ENCODE measurements at regions not wholly inside any gene's neighbourhood (a gene's known extent, or its start where the extent isn't known, plus 50 kb on each side); places are given as distances from the start of the nearest gene placed in this dataset.

DNA sequence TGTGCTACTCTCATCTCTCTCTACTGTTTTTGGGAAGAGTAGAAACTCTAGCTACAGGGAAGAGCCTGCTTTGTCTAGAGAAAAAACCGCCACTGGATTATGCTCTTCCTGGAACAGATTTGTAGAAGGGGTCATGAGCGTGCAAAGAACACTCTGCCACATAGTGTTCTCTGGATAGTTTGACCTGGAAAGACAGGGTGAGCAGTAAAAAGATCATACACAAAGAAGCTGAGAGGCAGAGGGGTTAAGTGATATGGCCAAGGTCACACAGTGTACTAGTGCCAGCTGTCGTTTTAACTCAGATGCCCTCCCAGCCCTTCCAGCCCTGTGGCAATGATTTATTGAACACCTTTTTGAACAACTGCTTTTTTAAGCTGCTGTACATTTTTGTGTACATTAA, 182.2 kb downstream of the NNT start:
- H3K9me2 ChIP-seq (replicated peaks; ENCODE audit: low read depth, low read length) = no peaks in the 10 kb centered on the region
- H3F3A ChIP-seq (ENCODE audit: low read depth) = no peaks in the 10 kb centered on the region
- no peak overlapping the region for H3K4me2 ChIP-seq (ENCODE audit: low read depth, low read length, poor library complexity, severe bottlenecking)
- no peaks in the 10 kb centered on the region for H4K20me1 ChIP-seq (ENCODE audit: insufficient read depth, low read length, poor library complexity, severe bottlenecking)
- H3K9me3 ChIP-seq (ENCODE audit: insufficient read depth, low read depth, low read length) = no peaks in the 10 kb centered on the region
- no peaks in the 10 kb centered on the region for H3K79me2 ChIP-seq (ENCODE audit: insufficient read depth, low read length)
- no peak overlapping the region for H3K9ac ChIP-seq (ENCODE audit: low read depth, low read length, poor library complexity, severe bottlenecking)
- no peaks in the 10 kb centered on the region for H3K27me3 ChIP-seq (ENCODE audit: insufficient read depth, low read length, poor library complexity, severe bottlenecking)
- H2AFZ ChIP-seq (ENCODE audit: low read length) = no peak overlapping the region
- TF ChIP-seq, protein P1, sequence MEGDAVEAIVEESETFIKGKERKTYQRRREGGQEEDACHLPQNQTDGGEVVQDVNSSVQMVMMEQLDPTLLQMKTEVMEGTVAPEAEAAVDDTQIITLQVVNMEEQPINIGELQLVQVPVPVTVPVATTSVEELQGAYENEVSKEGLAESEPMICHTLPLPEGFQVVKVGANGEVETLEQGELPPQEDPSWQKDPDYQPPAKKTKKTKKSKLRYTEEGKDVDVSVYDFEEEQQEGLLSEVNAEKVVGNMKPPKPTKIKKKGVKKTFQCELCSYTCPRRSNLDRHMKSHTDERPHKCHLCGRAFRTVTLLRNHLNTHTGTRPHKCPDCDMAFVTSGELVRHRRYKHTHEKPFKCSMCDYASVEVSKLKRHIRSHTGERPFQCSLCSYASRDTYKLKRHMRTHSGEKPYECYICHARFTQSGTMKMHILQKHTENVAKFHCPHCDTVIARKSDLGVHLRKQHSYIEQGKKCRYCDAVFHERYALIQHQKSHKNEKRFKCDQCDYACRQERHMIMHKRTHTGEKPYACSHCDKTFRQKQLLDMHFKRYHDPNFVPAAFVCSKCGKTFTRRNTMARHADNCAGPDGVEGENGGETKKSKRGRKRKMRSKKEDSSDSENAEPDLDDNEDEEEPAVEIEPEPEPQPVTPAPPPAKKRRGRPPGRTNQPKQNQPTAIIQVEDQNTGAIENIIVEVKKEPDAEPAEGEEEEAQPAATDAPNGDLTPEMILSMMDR (conservative IDR thresholded peaks at IDR 0.05; ENCODE audit: low read length) = no peak
- no peak for TF ChIP-seq EZH2phosphoT487 (IDR thresholded peaks at IDR 0.05; ENCODE audit: borderline replicate concordance)
- no peaks in the 10 kb centered on the region for H3K4me1 ChIP-seq (ENCODE audit: insufficient read depth, low read length, poor library complexity, severe bottlenecking)
- no peak overlapping the region for H3K4me3 ChIP-seq (ENCODE audit: low read length, poor library complexity, severe bottlenecking)
- H3K36me3 ChIP-seq (ENCODE audit: insufficient read depth, low read length) = no peaks in the 10 kb centered on the region

DNA sequence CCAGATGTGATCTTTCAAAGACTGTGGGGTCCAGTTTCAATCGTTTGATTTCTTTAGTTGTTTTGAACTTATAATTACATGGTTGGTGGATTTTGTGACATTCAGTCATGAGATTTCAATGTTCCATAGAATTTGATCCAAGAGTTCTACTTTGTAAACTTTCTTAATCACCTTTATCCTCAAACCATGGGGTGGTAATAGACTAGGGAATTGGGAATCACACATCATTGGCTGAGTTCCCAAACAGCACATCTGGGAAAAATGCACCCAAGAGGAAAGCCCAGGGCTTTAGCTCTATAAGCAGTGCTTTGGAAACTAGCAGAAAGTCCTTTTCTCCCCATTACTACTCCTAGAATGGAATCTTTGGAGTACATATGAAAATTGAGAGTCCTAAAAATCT, 177.6 kb downstream of the NNT start:
- Histone ChIP-seq H3K4me1 (ENCODE audit: insufficient read depth, low read length, poor library complexity, severe bottlenecking) (no peaks in the 10 kb centered on the region), H3K9me3 (ENCODE audit: insufficient read depth, low read depth, low read length) (no peaks in the 10 kb centered on the region), H3K79me2 (ENCODE audit: insufficient read depth, low read length) (no peaks in the 10 kb centered on the region)

DNA sequence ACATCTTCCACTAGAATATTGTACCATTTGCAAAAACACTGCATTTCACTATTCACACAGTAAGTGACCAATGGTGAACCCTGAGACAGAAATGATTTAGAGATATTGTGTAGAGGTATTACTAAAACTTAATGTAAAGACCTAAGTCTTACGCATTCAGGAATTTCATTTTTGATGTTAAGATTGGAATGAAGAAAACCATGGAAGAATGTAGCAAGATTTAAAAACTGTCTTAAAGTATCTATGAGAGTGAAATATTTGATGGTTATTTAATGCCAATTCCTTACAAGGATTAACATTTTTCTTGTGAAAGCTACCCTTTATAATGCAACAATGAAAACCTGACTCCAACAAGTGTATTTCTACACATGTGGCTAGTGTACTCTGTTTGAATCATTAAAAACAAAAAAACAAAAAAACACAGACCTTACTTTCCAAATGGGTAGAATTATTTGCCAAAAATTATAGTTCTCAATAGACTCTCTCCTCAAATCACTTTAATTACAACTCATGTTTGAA, 172.0 kb downstream of the NNT start:
- peaks cover 11% of the 10 kb centered on the region for H3K4me1 ChIP-seq (ENCODE audit: insufficient read depth, low read length, poor library complexity, severe bottlenecking)
- H3K9ac ChIP-seq (ENCODE audit: low read depth, low read length, poor library complexity, severe bottlenecking) = no peak overlapping the region
- no peaks in the 10 kb centered on the region for H3K27me3 ChIP-seq (ENCODE audit: insufficient read depth, low read length, poor library complexity, severe bottlenecking)
- H3K79me2 ChIP-seq (ENCODE audit: insufficient read depth, low read length) = no peaks in the 10 kb centered on the region
- no peak overlapping the region for H3K4me2 ChIP-seq (ENCODE audit: low read depth, low read length, poor library complexity, severe bottlenecking)
- no peaks in the 10 kb centered on the region for H3K9me3 ChIP-seq (ENCODE audit: insufficient read depth, low read depth, low read length)
- no peak overlapping the region for H3K4me3 ChIP-seq (ENCODE audit: low read length, poor library complexity, severe bottlenecking)
- no peak overlapping the region for H2AFZ ChIP-seq (ENCODE audit: low read length)
- no peaks in the 10 kb centered on the region for H3K9me2 ChIP-seq (replicated peaks; ENCODE audit: low read depth, low read length)
- no peaks in the 10 kb centered on the region for H3F3A ChIP-seq (ENCODE audit: low read depth)
- no peaks in the 10 kb centered on the region for H4K20me1 ChIP-seq (ENCODE audit: insufficient read depth, low read length, poor library complexity, severe bottlenecking)
- TF ChIP-seq EZH2phosphoT487 (IDR thresholded peaks at IDR 0.05; ENCODE audit: borderline replicate concordance) = no peak
- TF ChIP-seq, protein P1 (conservative IDR thresholded peaks at IDR 0.05; ENCODE audit: low read length) = no peak
- H3K36me3 ChIP-seq (ENCODE audit: insufficient read depth, low read length) = no peaks in the 10 kb centered on the region

More for the DNA sequence above, 177.6 kb downstream of the NNT start:
- H3K4me3 ChIP-seq (ENCODE audit: low read length, poor library complexity, severe bottlenecking) = no peak overlapping the region
- H3F3A ChIP-seq (ENCODE audit: low read depth) = no peaks in the 10 kb centered on the region
- no peak for TF ChIP-seq EZH2phosphoT487 (IDR thresholded peaks at IDR 0.05; ENCODE audit: borderline replicate concordance)
- H3K9me2 ChIP-seq (replicated peaks; ENCODE audit: low read depth, low read length) = no peaks in the 10 kb centered on the region
- H4K20me1 ChIP-seq (ENCODE audit: insufficient read depth, low read length, poor library complexity, severe bottlenecking) = no peaks in the 10 kb centered on the region
- H3K9ac ChIP-seq (ENCODE audit: low read depth, low read length, poor library complexity, severe bottlenecking) = no peak overlapping the region
- H3K27me3 ChIP-seq (ENCODE audit: insufficient read depth, low read length, poor library complexity, severe bottlenecking) = no peaks in the 10 kb centered on the region
- no peaks in the 10 kb centered on the region for H3K36me3 ChIP-seq (ENCODE audit: insufficient read depth, low read length)
- H2AFZ ChIP-seq (ENCODE audit: low read length) = no peak overlapping the region
- no peak overlapping the region for H3K4me2 ChIP-seq (ENCODE audit: low read depth, low read length, poor library complexity, severe bottlenecking)

DNA sequence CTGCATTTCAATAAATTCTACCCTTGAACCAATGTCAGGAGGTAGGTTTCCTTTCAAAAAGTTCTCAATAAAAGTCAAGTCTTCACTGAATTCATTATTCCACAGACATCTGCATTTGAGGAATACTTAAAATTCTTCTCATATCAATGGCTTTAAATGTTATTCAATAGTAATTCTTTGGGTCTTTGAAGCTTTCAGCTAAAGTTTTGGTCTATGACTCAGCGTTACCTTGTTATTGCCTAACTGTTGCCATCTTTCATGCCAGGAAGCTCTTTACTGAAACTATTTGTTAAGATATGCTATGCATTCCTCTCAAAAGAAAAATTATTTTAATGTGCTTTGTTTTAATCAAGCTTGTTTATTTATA, 170.5 kb downstream of the NNT start:
- Histone ChIP-seq H3K4me3 (ENCODE audit: low read length, poor library complexity, severe bottlenecking) (no peak overlapping the region), H3K9me3 (ENCODE audit: insufficient read depth, low read depth, low read length) (no peaks in the 10 kb centered on the region), H3F3A (ENCODE audit: low read depth) (no peaks in the 10 kb centered on the region), H3K9me2 (replicated peaks; ENCODE audit: low read depth, low read length) (no peaks in the 10 kb centered on the region), H3K9ac (ENCODE audit: low read depth, low read length, poor library complexity, severe bottlenecking) (no peak overlapping the region), H4K20me1 (ENCODE audit: insufficient read depth, low read length, poor library complexity, severe bottlenecking) (no peaks in the 10 kb centered on the region), H3K4me2 (ENCODE audit: low read depth, low read length, poor library complexity, severe bottlenecking) (peak overlapping the region; percentile 39), H3K36me3 (ENCODE audit: insufficient read depth, low read length) (no peaks in the 10 kb centered on the region), H3K79me2 (ENCODE audit: insufficient read depth, low read length) (no peaks in the 10 kb centered on the region), H3K27me3 (ENCODE audit: insufficient read depth, low read length, poor library complexity, severe bottlenecking) (no peaks in the 10 kb centered on the region), H2AFZ (ENCODE audit: low read length) (0 out of 2 replicates have a peak overlapping the region, but pooled peaks have one; percentile 1), H3K4me1 (ENCODE audit: insufficient read depth, low read length, poor library complexity, severe bottlenecking) (peaks cover 11% of the 10 kb centered on the region)
- TF ChIP-seq EZH2phosphoT487 (IDR thresholded peaks at IDR 0.05; ENCODE audit: borderline replicate concordance) = no peak
- TF ChIP-seq, protein P1 (conservative IDR thresholded peaks at IDR 0.05; ENCODE audit: low read length) = no peak

All from Loucy (cell line).